ENCODE measurements at regions not wholly inside any gene's neighbourhood (a gene's known extent, or its start where the extent isn't known, plus 50 kb on each side); places are given as distances from the start of the nearest gene placed in this dataset.
A peak's percentile ranks its signal among the peaks of the same experiment; 100 is the strongest.
"Not testable (repeated sequence)": the region's sequence is repeated elsewhere in the genome, so short reads cannot be mapped to it uniquely, and the experiment has no call there.

DNA sequence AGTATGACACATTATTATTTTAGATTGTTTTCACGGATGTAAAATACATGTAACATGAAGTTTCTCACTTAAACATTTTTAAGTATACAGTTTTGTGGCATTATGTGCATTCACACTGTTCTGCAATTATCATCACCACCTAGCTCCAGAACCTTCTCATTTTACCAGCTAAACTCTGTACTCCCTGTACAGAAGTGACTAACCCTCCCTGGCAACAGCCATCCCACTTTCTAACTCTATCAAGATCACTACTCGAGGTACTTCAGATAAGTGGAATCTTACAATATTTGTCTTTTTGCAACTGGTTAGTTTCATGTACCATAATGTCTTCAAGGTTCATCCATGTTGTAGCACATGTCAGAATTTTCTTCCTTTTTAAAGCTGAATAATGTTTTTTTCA lies 116.3 kb upstream of the IGF1R start:
- H3K4me1 Mint-ChIP-seq: no peaks in the 10 kb centered on the region
- no peak overlapping the region for H3K27ac Mint-ChIP-seq
- H3K4me3 Mint-ChIP-seq: no peak overlapping the region
- DNase-seq (no peak), ATAC-seq (no peak)
- no peaks in the 10 kb centered on the region for H3K9me3 Mint-ChIP-seq
- peaks cover 46% of the 10 kb centered on the region for H3K27me3 Mint-ChIP-seq

DNA sequence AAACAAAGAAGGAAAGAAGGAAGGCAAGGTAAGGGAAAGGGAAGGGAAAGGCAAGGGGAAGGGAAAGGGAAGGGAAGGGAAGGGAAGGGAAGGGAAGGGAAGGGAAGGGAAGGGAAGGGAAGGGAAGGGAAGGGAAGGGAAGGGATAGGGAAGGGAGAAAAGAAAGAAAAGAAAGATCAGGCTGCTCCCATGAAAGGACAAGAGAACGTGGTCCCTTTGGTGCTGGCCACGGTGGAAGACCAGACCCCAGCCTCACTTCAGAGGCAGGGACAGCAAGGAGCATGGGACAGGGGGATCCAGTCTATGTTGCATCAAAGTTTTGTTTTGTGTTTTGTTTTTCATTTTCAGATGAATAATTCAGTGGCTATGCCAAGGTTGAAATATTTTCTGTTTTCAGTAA lies 111.4 kb upstream of the IGF1R start:
- no peaks in the 10 kb centered on the region for H3K4me1 Mint-ChIP-seq
- DNase-seq: no peak
- no peaks in the 10 kb centered on the region for H3K9me3 Mint-ChIP-seq
- H3K4me3 Mint-ChIP-seq: no peak overlapping the region
- no peak for ATAC-seq
- peaks cover 46% of the 10 kb centered on the region for H3K27me3 Mint-ChIP-seq
- no peak overlapping the region for H3K27ac Mint-ChIP-seq

DNA sequence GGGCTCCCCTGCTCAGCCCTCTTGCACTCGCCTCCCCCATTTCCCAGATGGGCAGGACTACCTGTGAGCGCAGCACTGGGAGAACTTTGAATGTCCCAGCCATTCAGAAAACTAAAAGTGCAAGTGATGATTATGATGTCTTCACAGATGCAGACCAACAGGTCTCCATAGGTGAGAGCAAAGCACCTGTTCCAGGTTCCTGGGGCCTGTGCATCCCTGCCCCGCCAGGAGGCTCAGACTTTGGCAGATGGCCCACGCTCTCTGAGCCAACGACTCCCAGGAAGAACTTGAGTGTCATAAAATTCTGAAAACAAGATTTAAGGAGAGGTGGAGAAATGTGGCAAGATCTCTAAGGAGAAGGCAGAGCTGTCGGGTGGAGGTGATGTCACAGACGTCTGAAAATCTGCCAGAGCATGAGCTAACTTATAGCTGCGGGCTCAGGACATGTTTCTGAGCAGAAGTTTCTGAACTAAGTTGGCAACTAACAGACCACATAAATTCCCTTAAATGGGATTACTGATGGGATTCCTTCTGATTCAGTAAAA lies 110.8 kb upstream of the IGF1R start:
- Mint-ChIP-seq H3K27ac (no peak overlapping the region), H3K4me3 (no peak overlapping the region), H3K27me3 (peaks cover 51% of the 10 kb centered on the region), H3K4me1 (no peaks in the 10 kb centered on the region), H3K9me3 (no peaks in the 10 kb centered on the region)
- ATAC-seq: no peak
- DNase-seq: no peak

DNA sequence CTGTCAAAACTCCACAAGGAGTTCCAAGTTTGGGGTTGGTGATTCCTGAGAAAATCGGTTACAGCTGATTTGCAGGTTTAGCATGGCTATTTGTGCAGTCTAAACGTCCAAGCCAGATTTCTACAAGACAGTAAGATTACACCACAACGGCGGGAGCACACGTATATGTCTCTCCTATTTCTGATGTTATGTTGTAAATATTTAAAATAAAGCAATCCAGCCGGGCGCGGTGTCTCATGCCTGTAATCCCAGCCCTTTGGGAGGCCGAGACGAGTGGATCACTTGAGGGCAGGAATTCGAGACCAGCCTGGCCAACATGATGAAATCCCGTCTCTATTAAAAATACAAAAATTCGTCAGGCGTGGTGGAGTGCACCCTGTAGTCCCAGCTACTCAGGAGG lies 106.8 kb upstream of the IGF1R start:
- H3K27ac Mint-ChIP-seq: peak overlapping the region in 1 of 2 donors; percentile 22
- no peak for DNase-seq

DNA sequence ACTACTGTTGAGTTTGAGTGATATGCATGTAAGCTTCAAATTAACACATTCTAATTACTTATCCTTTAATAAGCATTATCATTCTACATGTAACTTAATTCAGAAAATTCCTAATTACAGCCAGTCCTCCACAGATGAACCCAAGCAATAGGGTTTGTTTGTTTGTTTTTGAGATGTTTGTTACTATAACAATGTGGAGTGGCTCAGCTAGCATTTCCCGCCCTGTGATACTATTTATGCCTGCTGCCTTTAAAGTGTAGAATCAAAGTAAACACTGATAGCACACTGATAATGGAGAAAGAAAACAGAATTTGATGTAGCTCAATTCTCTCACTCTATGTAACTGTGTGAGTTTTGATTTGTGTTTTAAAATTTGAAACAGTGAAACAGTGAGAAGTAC lies 105.1 kb upstream of the IGF1R start:
- H3K9me3 Mint-ChIP-seq: no peaks in the 10 kb centered on the region

More for the DNA sequence above, 106.8 kb upstream of the IGF1R start:
- H3K4me1 Mint-ChIP-seq: no peaks in the 10 kb centered on the region
- H3K4me3 Mint-ChIP-seq: no peak overlapping the region
- H3K27me3 Mint-ChIP-seq: peaks cover 53% of the 10 kb centered on the region
- no peak for ATAC-seq
- H3K9me3 Mint-ChIP-seq: no peaks in the 10 kb centered on the region

DNA sequence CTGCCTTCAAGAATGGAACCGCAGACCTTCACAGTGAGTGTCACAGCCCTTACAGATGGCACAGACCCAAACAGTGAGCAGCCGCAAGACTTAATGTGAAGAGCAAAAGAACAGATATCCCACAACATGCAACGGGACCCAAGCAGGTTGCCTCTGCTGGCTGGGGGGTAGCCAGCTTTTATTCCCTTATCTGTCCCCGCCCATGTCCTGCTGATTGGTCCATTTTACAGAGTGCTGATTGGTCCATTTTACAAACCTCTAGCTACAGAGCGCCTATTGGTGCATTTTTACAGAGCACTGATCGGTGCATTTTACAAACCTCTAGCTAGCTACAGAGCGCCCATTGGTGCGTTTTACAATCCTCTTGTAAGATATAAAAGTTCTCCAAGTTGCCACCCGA lies 102.0 kb upstream of the IGF1R start:
- ATAC-seq: no peak
- peaks cover 23% of the 10 kb centered on the region for H3K4me1 Mint-ChIP-seq
- H3K27ac Mint-ChIP-seq: no peak overlapping the region
- no peak for DNase-seq
- peaks cover 69% of the 10 kb centered on the region for H3K27me3 Mint-ChIP-seq
- no peak overlapping the region for H3K4me3 Mint-ChIP-seq
- H3K9me3 Mint-ChIP-seq: peaks cover 0 to 7% of the 10 kb centered on the region in 2 donors

More for the DNA sequence above, 105.1 kb upstream of the IGF1R start:
- H3K4me3 Mint-ChIP-seq: no peak overlapping the region
- peaks cover 54% of the 10 kb centered on the region for H3K27me3 Mint-ChIP-seq
- ATAC-seq (no peak), DNase-seq (no peak)
- peaks cover 12% of the 10 kb centered on the region for H3K4me1 Mint-ChIP-seq
- no peak overlapping the region for H3K27ac Mint-ChIP-seq

DNA sequence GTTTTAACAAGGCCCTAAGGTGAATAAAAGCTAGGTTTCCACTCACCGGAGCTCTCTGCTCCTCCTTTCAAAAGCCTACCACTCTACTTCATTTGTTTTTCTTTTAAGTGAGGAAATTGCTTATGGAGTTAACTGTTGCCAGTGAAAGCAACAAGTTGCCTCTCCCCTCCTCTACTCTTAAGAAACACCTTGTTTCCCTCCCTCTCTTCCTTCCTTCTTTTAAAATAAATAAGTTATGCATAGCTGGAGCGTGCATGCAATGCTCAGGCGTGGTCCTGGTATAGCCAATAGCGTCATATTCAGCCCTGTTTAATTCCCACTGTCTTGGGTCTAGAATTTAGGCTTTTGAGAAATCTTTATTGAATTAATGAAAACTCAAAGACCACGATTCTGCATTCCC lies 101.1 kb upstream of the IGF1R start:
- H3K9me3 Mint-ChIP-seq: peaks cover 0 to 7% of the 10 kb centered on the region in 2 donors
- no peak overlapping the region for H3K27ac Mint-ChIP-seq
- ATAC-seq (no peak), DNase-seq (no peak)
- H3K4me1 Mint-ChIP-seq: peaks cover 23% of the 10 kb centered on the region
- peak overlapping the region; percentile 90 to 94 for H3K4me3 Mint-ChIP-seq
- H3K27me3 Mint-ChIP-seq: peaks cover 65% of the 10 kb centered on the region

DNA sequence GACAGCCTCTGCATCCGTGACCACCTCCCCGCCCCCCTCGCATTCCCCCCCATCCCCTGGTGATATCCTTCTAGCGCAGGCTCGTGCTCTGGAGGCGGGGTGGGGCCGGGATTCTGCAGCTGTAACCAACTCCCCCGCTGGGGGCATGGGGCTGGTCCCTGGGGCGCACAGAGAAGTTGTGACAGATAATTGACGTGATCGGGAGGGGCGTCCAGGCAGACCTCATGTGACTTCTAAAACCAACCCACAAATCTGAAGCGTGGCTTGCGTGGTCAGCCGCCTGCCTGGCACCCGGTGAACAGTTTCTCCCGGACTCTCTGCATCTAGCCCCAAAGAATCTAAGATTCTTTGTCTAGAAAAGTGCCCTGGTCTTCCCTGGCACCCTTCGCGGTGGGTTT lies 100.6 kb upstream of the IGF1R start:
- DNase-seq (peak in 1 of 2 donors; percentile 21), ATAC-seq (peak; percentile 58)
- peaks cover 62% of the 10 kb centered on the region for H3K27me3 Mint-ChIP-seq

DNA sequence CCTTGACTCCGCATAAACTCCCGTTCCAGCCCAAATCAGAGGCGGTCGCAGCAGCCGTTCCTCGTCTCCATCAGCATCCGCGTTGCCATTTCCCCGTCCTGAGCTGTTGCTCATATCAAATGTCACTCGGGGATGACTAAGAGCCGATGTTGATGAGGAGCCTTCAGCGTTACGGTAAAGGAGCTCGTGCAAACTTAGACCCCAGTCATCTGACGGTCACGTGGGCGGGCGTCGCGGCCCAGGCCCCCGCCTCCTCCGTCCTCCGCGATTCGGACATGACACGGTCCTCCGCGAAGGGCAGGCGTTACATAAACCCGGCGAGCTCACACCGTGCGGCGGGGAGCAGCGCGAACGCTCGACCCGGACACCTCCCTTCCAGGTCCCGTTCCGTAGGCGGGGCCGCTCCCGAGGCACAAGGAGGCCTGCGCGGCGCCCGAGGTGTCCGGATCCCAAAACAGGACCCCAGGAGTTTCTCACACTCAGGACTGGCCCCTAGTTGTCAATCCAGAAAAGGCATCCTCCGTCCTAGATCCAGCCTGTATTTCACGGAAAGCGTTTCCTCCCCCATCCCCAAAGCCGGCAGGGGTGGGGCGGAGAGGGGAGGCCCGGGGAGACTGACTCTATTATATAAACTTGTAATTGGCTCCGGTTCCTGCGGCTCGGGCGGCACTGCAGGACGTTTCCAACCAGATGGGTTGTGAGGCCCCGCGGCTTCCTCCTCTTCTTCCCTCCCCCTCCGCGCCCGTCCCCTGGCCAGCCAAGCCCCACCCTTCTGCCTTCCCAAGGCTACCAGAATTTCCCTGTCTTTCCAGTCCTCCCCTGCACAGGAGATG lies 100.0 kb upstream of the IGF1R start:
- H3K27ac Mint-ChIP-seq: peak overlapping the region; percentile 82 to 97
- peaks cover 62% of the 10 kb centered on the region for H3K27me3 Mint-ChIP-seq
- peaks cover 23% of the 10 kb centered on the region for H3K4me1 Mint-ChIP-seq
- H3K4me3 Mint-ChIP-seq: peak overlapping the region; percentile 90 to 94
- DNase-seq (peak; percentile 52 to 60), ATAC-seq (peak; percentile 91)
- peaks cover 0 to 7% of the 10 kb centered on the region in 2 donors for H3K9me3 Mint-ChIP-seq

More for the DNA sequence above, 100.6 kb upstream of the IGF1R start:
- peaks cover 0 to 7% of the 10 kb centered on the region in 2 donors for H3K9me3 Mint-ChIP-seq
- H3K4me1 Mint-ChIP-seq: peaks cover 23% of the 10 kb centered on the region
- peak overlapping the region; percentile 90 to 94 for H3K4me3 Mint-ChIP-seq
- peak overlapping the region; percentile 82 to 97 for H3K27ac Mint-ChIP-seq

DNA sequence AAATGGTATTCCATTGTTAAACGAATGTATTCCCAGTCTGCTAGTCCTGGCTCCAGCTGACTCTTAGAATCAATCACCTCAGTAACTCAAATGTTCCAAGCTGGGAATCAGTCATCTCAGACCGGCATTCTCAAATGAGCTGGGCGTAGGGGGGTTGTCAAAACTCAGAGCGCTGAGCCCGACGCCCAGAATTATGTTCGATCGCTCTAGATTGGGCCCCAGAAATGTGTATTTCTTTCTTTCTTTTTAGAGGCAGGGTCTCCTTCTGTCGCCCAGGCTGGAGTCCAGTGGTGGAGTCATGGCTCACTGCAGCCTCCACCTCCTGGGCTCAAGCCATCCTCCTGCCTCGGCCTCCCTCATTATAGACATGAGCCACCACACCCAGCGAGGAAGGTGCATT lies 99.3 kb upstream of the IGF1R start:
- Mint-ChIP-seq H3K4me3 (peak overlapping the region; percentile 90 to 94), H3K4me1 (peaks cover 23% of the 10 kb centered on the region), H3K27ac (peak overlapping the region in 1 of 2 donors; percentile 33), H3K27me3 (peaks cover 62% of the 10 kb centered on the region), H3K9me3 (peaks cover 0 to 7% of the 10 kb centered on the region in 2 donors)
- ATAC-seq (no peak), DNase-seq (no peak)

DNA sequence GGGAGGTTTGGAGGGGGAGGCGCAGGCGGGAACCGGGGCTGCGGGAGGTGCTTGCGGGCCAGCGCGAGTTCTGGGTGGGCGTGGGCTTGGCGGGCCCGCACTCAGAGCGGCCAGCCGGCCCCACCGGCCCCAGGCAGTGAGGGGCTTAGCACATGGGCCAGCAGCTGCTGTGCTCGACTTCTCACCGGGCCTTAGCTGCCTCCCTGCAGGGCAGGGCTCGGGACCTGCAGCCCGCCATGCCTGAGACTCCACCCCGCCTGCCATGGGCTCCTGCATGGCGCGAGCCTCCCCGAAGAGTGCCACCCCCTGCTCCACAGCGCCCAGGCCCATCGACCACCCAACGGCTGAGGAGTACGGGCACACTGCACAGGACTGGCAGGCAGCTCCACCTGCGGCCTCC lies 98.6 kb upstream of the IGF1R start:
- no peak for ATAC-seq
- DNase-seq: no peak
- Mint-ChIP-seq H3K4me1 (peaks cover 23% of the 10 kb centered on the region), H3K27me3 (peaks cover 59% of the 10 kb centered on the region), H3K4me3 (no peak overlapping the region), H3K9me3 (peaks cover 0 to 7% of the 10 kb centered on the region in 2 donors), H3K27ac (no peak overlapping the region)

DNA sequence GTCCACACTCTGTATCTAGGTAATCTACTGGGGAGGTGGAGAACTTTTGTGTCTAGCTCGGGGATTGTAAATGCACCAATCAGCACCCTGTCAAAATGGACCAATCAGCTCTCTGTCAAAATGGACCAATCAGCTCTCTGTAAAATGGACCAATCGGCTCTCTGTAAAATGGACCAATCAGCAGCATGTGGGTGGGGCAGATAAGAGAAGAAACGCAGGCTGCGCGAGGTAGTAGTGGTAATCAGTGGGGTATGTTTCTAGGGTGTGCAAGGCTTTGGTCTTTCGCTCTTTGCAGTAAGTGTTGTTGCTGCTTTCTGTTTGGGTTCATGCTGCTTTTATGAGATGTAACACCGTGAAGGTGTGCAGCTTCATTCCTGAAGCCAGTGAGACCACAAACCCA lies 98.0 kb upstream of the IGF1R start:
- not testable (repeated sequence) for DNase-seq, ATAC-seq, H3K4me3 Mint-ChIP-seq, H3K9me3 Mint-ChIP-seq, H3K27ac Mint-ChIP-seq
- Mint-ChIP-seq H3K27me3 (peaks cover 54% of the 10 kb centered on the region), H3K4me1 (peaks cover 23% of the 10 kb centered on the region)

DNA sequence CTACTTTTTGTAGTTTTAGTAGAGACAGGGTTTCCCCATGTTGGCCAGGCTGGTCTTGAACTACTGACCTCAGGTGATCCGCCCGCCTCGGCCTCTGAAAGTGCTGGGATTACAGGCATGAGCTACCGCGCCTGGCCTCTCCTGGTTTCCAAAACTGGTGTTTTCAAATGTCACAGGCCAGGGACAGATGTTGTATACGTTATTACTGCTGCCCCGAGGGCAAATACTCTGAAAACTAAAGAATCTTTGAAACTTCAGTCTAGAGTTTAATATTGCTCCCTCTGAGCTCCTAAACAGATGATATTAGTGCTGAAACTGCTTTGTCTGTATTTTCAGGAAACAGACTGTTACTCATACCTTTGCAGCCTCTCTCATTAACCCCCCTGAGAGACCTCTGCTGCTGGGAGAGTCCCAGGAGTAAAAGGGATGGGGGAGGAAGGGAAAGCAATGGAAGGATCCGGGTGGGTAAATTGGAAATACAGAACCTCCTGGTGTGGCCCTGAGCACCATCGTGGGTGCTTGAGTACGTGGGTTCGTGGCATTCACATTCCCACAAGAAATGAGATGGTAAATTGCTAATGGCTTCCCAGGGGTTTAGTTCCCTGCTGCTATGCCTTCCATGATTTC lies 96.3 kb upstream of the IGF1R start:
- Mint-ChIP-seq H3K4me3 (no peak overlapping the region), H3K9me3 (peaks cover 0 to 7% of the 10 kb centered on the region in 2 donors), H3K27me3 (peaks cover 37% of the 10 kb centered on the region), H3K27ac (no peak overlapping the region), H3K4me1 (peaks cover 23% of the 10 kb centered on the region)
- ATAC-seq (no peak), DNase-seq (no peak)

DNA sequence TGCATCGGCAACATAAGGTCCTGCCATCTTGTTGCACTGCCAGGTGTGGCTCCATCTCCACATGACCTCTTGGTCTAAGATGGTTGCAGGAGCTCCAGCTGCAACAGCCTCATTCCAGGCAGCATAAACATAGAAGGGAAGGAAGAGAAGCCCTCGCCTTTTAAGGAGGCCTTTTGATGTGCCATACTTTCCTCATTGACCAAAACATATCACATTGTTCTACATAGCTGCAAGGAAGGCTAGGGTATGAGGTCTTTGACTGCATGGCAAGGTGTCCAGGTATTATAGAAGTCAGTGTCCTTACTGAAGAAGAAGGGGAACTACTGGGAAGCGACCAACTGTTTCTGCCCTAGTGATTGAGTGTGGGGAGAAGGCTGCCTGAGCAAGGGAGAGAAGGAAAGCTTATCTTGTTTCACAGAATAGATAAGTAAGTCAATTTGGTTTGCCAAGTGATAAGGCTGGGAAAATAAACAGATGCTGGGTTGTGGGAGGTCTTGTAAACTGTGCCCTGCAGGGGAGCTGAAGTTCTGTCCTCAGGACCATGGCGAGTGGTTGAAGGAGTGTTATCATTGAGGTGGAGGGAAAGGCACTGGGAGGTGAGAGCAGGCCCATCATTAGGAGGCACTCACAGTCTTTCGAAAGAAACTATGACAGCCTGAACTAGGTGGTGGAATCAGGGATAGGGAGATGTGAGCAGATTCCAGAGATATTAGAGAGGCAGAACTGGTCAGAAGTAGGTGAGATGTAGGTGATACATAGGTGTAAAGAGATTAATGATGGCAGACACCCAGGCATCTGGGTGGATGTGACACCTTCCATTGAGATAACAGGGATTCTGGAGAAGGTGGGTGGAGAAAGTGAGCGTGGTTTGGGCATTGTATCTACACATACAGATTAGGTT lies 93.8 kb upstream of the IGF1R start:
- peaks cover 13% of the 10 kb centered on the region for H3K27me3 Mint-ChIP-seq
- peaks cover 0 to 7% of the 10 kb centered on the region in 2 donors for H3K9me3 Mint-ChIP-seq
- ATAC-seq (no peak), DNase-seq (no peak)
- no peak overlapping the region for H3K27ac Mint-ChIP-seq
- H3K4me1 Mint-ChIP-seq: no peaks in the 10 kb centered on the region
- H3K4me3 Mint-ChIP-seq: no peak overlapping the region

DNA sequence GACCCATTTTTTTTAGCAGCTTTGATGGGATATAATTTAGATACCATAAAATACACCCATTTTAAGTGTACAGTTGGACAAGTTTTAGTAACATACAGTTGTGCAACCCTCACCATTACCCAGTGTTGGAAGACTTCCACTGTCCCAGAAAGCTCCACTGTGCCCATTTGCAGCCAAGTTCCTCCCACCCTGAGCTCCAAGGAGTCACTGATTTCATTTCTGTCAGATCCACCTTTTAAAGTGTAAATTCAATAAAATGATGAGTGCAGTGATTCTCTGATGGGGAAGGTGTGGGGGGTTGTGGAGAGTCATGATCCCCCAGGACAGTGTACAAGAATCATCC lies 93.2 kb upstream of the IGF1R start:
- H3K9me3 Mint-ChIP-seq: peaks cover 0 to 5% of the 10 kb centered on the region in 2 donors
- ATAC-seq (no peak), DNase-seq (no peak)
- H3K27me3 Mint-ChIP-seq: peaks cover 10% of the 10 kb centered on the region
- H3K27ac Mint-ChIP-seq: no peak overlapping the region
- H3K4me3 Mint-ChIP-seq: no peak overlapping the region
- no peaks in the 10 kb centered on the region for H3K4me1 Mint-ChIP-seq
